ENCODE measurements at regions not wholly inside any gene's neighbourhood (a gene's known extent, or its start where the extent isn't known, plus 50 kb on each side); places are given as distances from the start of the nearest gene placed in this dataset.

- no peak overlapping the region for H3K27ac ChIP-seq (ENCODE audit: low read length)
- H3K9me2 ChIP-seq (replicated peaks; ENCODE audit: insufficient read depth, low read length): no peaks in the 10 kb centered on the region
- no peaks in the 10 kb centered on the region for H4K20me1 ChIP-seq (ENCODE audit: insufficient read depth, low read length)
- H2AFZ ChIP-seq (ENCODE audit: low read length): no peak overlapping the region
- no peak overlapping the region for H3K4me2 ChIP-seq (ENCODE audit: low read depth, low read length)
- DNase-seq: no peak
- H3K4me3 ChIP-seq (ENCODE audit: low read length): no peak overlapping the region
- H3K9ac ChIP-seq (ENCODE audit: low read length): no peak overlapping the region
- no peaks in the 10 kb centered on the region for H3K9me3 ChIP-seq (replicated peaks; ENCODE audit: insufficient read depth, low read length)
- H3F3A ChIP-seq (ENCODE audit: insufficient read depth, low read length): no peaks in the 10 kb centered on the region
- H3K4me1 ChIP-seq (ENCODE audit: low read length): no peaks in the 10 kb centered on the region
- no peaks in the 10 kb centered on the region for H3K79me2 ChIP-seq (ENCODE audit: low read length)
- H3K27me3 ChIP-seq (replicated peaks; ENCODE audit: insufficient read depth, low read length): no peaks in the 10 kb centered on the region
- no peaks in the 10 kb centered on the region for H3K36me3 ChIP-seq (replicated peaks; ENCODE audit: insufficient read depth, low read length)
- TF ChIP-seq EZH2phosphoT487 (IDR thresholded peaks at IDR 0.05; ENCODE audit: low read length) (no peak), EZH2 (optimal IDR thresholded peaks at IDR 0.05; ENCODE audit: low read depth, low read length) (no peak), CTCF (IDR thresholded peaks at IDR 0.05; ENCODE audit: low read length) (no peak)
These were observed 181.1 kb upstream of the RAD23B start for GRCh38 chr9:107102011-107102410.

- Histone ChIP-seq H2AFZ (ENCODE audit: low read length) (no peak overlapping the region), H3K9ac (ENCODE audit: low read length) (no peak overlapping the region), H3K9me2 (replicated peaks; ENCODE audit: insufficient read depth, low read length) (no peaks in the 10 kb centered on the region), H3K4me3 (ENCODE audit: low read length) (no peak overlapping the region), H3K79me2 (ENCODE audit: low read length) (no peaks in the 10 kb centered on the region), H3K36me3 (replicated peaks; ENCODE audit: insufficient read depth, low read length) (no peaks in the 10 kb centered on the region), H3K9me3 (replicated peaks; ENCODE audit: insufficient read depth, low read length) (no peaks in the 10 kb centered on the region), H3K4me2 (ENCODE audit: low read depth, low read length) (no peak overlapping the region), H3K27me3 (replicated peaks; ENCODE audit: insufficient read depth, low read length) (no peaks in the 10 kb centered on the region), H3K27ac (ENCODE audit: low read length) (no peak overlapping the region), H4K20me1 (ENCODE audit: insufficient read depth, low read length) (no peaks in the 10 kb centered on the region), H3F3A (ENCODE audit: insufficient read depth, low read length) (no peaks in the 10 kb centered on the region), H3K4me1 (ENCODE audit: low read length) (no peaks in the 10 kb centered on the region)
- no peak for DNase-seq
- no peak for TF ChIP-seq EZH2phosphoT487 (IDR thresholded peaks at IDR 0.05; ENCODE audit: low read length)
- no peak for TF ChIP-seq EZH2 (optimal IDR thresholded peaks at IDR 0.05; ENCODE audit: low read depth, low read length)
- no peak for TF ChIP-seq CTCF (IDR thresholded peaks at IDR 0.05; ENCODE audit: low read length)
These were observed 179.5 kb upstream of the RAD23B start for GRCh38 chr9:107103621-107104020.

- Histone ChIP-seq H3F3A (ENCODE audit: insufficient read depth, low read length) (no peaks in the 10 kb centered on the region), H3K36me3 (replicated peaks; ENCODE audit: insufficient read depth, low read length) (no peaks in the 10 kb centered on the region), H3K4me3 (ENCODE audit: low read length) (no peak overlapping the region), H3K4me2 (ENCODE audit: low read depth, low read length) (no peak overlapping the region), H3K27ac (ENCODE audit: low read length) (no peak overlapping the region), H2AFZ (ENCODE audit: low read length) (no peak overlapping the region), H3K27me3 (replicated peaks; ENCODE audit: insufficient read depth, low read length) (no peaks in the 10 kb centered on the region), H4K20me1 (ENCODE audit: insufficient read depth, low read length) (no peaks in the 10 kb centered on the region), H3K9me2 (replicated peaks; ENCODE audit: insufficient read depth, low read length) (no peaks in the 10 kb centered on the region), H3K9me3 (replicated peaks; ENCODE audit: insufficient read depth, low read length) (no peaks in the 10 kb centered on the region), H3K9ac (ENCODE audit: low read length) (no peak overlapping the region), H3K79me2 (ENCODE audit: low read length) (no peaks in the 10 kb centered on the region), H3K4me1 (ENCODE audit: low read length) (no peaks in the 10 kb centered on the region)
- TF ChIP-seq EZH2 (optimal IDR thresholded peaks at IDR 0.05; ENCODE audit: low read depth, low read length): no peak
- no peak for TF ChIP-seq CTCF (IDR thresholded peaks at IDR 0.05; ENCODE audit: low read length)
- DNase-seq: no peak
These were observed 177.3 kb upstream of the RAD23B start for GRCh38 chr9:107105784-107106183.

All from MM.1S (cell line).